ENCODE measurements at regions not wholly inside any gene's neighbourhood (a gene's known extent, or its start where the extent isn't known, plus 50 kb on each side); places are given as distances from the start of the nearest gene placed in this dataset.

GRCh38 chrX:7334253-7334935, 186.4 kb upstream of the PUDP start:
- no peak overlapping the region for H3T11ph ChIP-seq (ENCODE audit: low read length)
- H3K9me3 ChIP-seq (ENCODE audit: control insufficient read depth, low read depth, low read length), result no peaks in the 10 kb centered on the region
- no peak overlapping the region for H4K91ac ChIP-seq (ENCODE audit: insufficient read length, low read depth, low read length)
- no peaks in the 10 kb centered on the region for H3K23me2 ChIP-seq (ENCODE audit: insufficient read length, low read depth, low read length, poor library complexity, severe bottlenecking)
- TF ChIP-seq, protein P1, sequence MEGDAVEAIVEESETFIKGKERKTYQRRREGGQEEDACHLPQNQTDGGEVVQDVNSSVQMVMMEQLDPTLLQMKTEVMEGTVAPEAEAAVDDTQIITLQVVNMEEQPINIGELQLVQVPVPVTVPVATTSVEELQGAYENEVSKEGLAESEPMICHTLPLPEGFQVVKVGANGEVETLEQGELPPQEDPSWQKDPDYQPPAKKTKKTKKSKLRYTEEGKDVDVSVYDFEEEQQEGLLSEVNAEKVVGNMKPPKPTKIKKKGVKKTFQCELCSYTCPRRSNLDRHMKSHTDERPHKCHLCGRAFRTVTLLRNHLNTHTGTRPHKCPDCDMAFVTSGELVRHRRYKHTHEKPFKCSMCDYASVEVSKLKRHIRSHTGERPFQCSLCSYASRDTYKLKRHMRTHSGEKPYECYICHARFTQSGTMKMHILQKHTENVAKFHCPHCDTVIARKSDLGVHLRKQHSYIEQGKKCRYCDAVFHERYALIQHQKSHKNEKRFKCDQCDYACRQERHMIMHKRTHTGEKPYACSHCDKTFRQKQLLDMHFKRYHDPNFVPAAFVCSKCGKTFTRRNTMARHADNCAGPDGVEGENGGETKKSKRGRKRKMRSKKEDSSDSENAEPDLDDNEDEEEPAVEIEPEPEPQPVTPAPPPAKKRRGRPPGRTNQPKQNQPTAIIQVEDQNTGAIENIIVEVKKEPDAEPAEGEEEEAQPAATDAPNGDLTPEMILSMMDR (conservative IDR thresholded peaks at IDR 0.05), result no peak
- H2BK120ac ChIP-seq (ENCODE audit: low read depth, low read length, poor library complexity, severe bottlenecking), result no peak overlapping the region
- H3K4me1 Mint-ChIP-seq, result peaks cover 0 to 4% of the 10 kb centered on the region in 2 experiments; a peak in 2 of 4 replicates
- H3K18ac ChIP-seq (ENCODE audit: insufficient read length, low read depth, low read length), result no peak overlapping the region
- H2BK20ac ChIP-seq (ENCODE audit: low read depth, low read length, poor library complexity, severe bottlenecking), result no peak overlapping the region
- no peaks in the 10 kb centered on the region for H3K27me3 ChIP-seq (ENCODE audit: insufficient read depth, low read length)
- H3K23ac ChIP-seq (ENCODE audit: insufficient read length, low read depth, low read length), result no peak overlapping the region
- no peaks in the 10 kb centered on the region for H3K27me3 Mint-ChIP-seq (ENCODE audit: low read depth)
- H2AK5ac ChIP-seq (ENCODE audit: insufficient read length, low read length), result no peak overlapping the region
- no peaks in the 10 kb centered on the region for H3K79me1 ChIP-seq (ENCODE audit: insufficient read depth, low read depth, low read length, poor library complexity, severe bottlenecking)
- no peak for DNase-seq
- no peak overlapping the region for H2BK5ac ChIP-seq (ENCODE audit: insufficient read length, low read length)
- no peak overlapping the region for H3K4me2 ChIP-seq (ENCODE audit: insufficient read depth, insufficient read length, low read length)
- H2AFZ ChIP-seq (ENCODE audit: low read length), result no peak overlapping the region
- no peak overlapping the region for H3K4ac ChIP-seq (ENCODE audit: low read depth, low read length)
- no peak overlapping the region for H4K8ac ChIP-seq (replicated peaks; ENCODE audit: insufficient read length, low read depth, low read length)
- peaks cover 0 to 4% (median 1%) of the 10 kb centered on the region in 3 experiments; a peak in 2 of 7 replicates for H3K36me3 Mint-ChIP-seq (ENCODE audit: insufficient read depth in 1 of 3, low read depth in 3 of 3)
- WGBS (ENCODE audit: extremely low coverage, insufficient read length, low lambda C conversion rate), result no CpG with 5 or more reads among the region's 5 CpGs
- H2BK15ac ChIP-seq (ENCODE audit: low read depth, low read length), result no peak overlapping the region
- no peak overlapping the region for H4K5ac ChIP-seq (ENCODE audit: insufficient read length, low read depth, low read length)
- H3K9me3 Mint-ChIP-seq, result peaks cover 0 to 2% of the 10 kb centered on the region in 2 experiments; a peak in 2 of 5 replicates
- no peak overlapping the region for H3K56ac ChIP-seq (ENCODE audit: insufficient read length, low read depth, low read length)
- no peaks in the 10 kb centered on the region for H4K20me1 ChIP-seq (ENCODE audit: control insufficient read depth, insufficient read depth, insufficient read length)
- peak overlapping the region in 1 of 3 experiments; percentile 70; a peak in 1 of 7 replicates for H3K27ac Mint-ChIP-seq
- H3K9ac ChIP-seq (ENCODE audit: extremely low read depth, insufficient read length, low read length), result no peak overlapping the region
- H3K27ac ChIP-seq (ENCODE audit: insufficient read length, low read depth, low read length), result no peak overlapping the region
- H3K79me2 ChIP-seq (ENCODE audit: insufficient read depth, low read length), result no peaks in the 10 kb centered on the region
- H3K14ac ChIP-seq (ENCODE audit: insufficient read depth, low read length), result no peak overlapping the region
- H3K4me1 ChIP-seq (ENCODE audit: insufficient read depth, low read length), result no peaks in the 10 kb centered on the region
- H3K4me3 Mint-ChIP-seq, result no peak overlapping the region
- H2BK12ac ChIP-seq (ENCODE audit: insufficient read length, low read depth, low read length), result no peak overlapping the region

Measured in H9 (cell line).